ENCODE measurements at regions not wholly inside any gene's neighbourhood (a gene's known extent, or its start where the extent isn't known, plus 50 kb on each side); places are given as distances from the start of the nearest gene placed in this dataset.
A peak's percentile ranks its signal among the peaks of the same experiment; 100 is the strongest.

- DNase-seq = no peak
Measured at GRCh38 chr12:93163260-93164036, 214.3 kb upstream of the NUDT4 start.

- DNase-seq = no peak
Measured at GRCh38 chr12:93164103-93164880, 213.4 kb upstream of the NUDT4 start.

- DNase-seq = no peak
Measured at GRCh38 chr12:93165384-93165932, 212.3 kb upstream of the NUDT4 start.

- no peak for DNase-seq
Measured at GRCh38 chr12:93166541-93167307, 211.0 kb upstream of the NUDT4 start.

GRCh38 chr12:93167331-93167730 lies 210.4 kb upstream of the NUDT4 start:
- DNase-seq = no peak

- DNase-seq = peak; percentile 29
Measured at GRCh38 chr12:93167841-93168492, 209.8 kb upstream of the NUDT4 start.

GRCh38 chr12:93168751-93169150 lies 209.0 kb upstream of the NUDT4 start:
- no peak for DNase-seq

GRCh38 chr12:93169536-93169935 lies 208.2 kb upstream of the NUDT4 start:
- DNase-seq = no peak

GRCh38 chr12:93170928-93171327 lies 206.8 kb upstream of the NUDT4 start:
- no peak for DNase-seq

- no peak for DNase-seq
Measured at GRCh38 chr12:93173178-93173957, 204.4 kb upstream of the NUDT4 start.

- DNase-seq = no peak
Measured at GRCh38 chr12:93174048-93174447, 203.7 kb upstream of the NUDT4 start.

- no peak for DNase-seq
Measured at GRCh38 chr12:93174473-93174872, 203.3 kb upstream of the NUDT4 start.

- DNase-seq = no peak
Measured at GRCh38 chr12:93176165-93176564, 201.6 kb upstream of the NUDT4 start.

GRCh38 chr12:93176610-93177126 lies 201.1 kb upstream of the NUDT4 start:
- no peak for DNase-seq

GRCh38 chr12:93177208-93178153 lies 200.2 kb upstream of the NUDT4 start:
- no peak for DNase-seq

- DNase-seq = no peak
Measured at GRCh38 chr12:93178154-93178878, 199.4 kb upstream of the NUDT4 start.

GRCh38 chr12:93179792-93180191 lies 197.9 kb upstream of the NUDT4 start:
- DNase-seq = no peak

- no peak for DNase-seq
Measured at GRCh38 chr12:93180566-93180965, 197.2 kb upstream of the NUDT4 start.

GRCh38 chr12:93181409-93181965 lies 196.2 kb upstream of the NUDT4 start:
- DNase-seq = no peak
